IMR-90 (cell line): ENCODE measurements at regions not wholly inside any gene's neighbourhood (a gene's known extent, or its start where the extent isn't known, plus 50 kb on each side); places are given as distances from the start of the nearest gene placed in this dataset.
A peak's percentile ranks its signal among the peaks of the same experiment; 100 is the strongest.

Source experiments
- ATAC-seq: fragments of 200-7000 bp; cut with Tn5 transposase; 2 replicates; pipeline ENCODE4 v1.9.1; 2020; ENCODE audit warnings: low read depth, mild to moderate bottlenecking, moderate library complexity
- BruUV-seq: library from RNA; stranded (reverse); fragments of 400-500 nt; replicated peaks from 2 replicates; lab custom pipeline; 2021; lab: Mats Ljungman, UMichigan
- CTCF ChIA-PET: fragments of 300-600 bp; formaldehyde crosslinking; extraction: SDS; loops from one replicate; lab custom pipeline; 2021; ENCODE audit warnings: antibody characterized with exemption; lab: Yijun Ruan, JAX
- POLR2A ChIA-PET: fragments of 300-600 bp; sonication (Branson Sonifier 250); formaldehyde crosslinking; loops from one replicate; lab custom pipeline; 2022; ENCODE audit warnings: antibody characterized with exemption; ENCODE audit not compliant: unreplicated experiment; lab: Charles Lee
- DNase-seq: peaks from one replicate; pipeline ENCODE4 v3.0.0; 2013
- H2AFZ ChIP-seq: replicated peaks from 2 replicates; pipeline ENCODE3; 2013; ENCODE audit warnings: low read length, mild to moderate bottlenecking; ENCODE audit not compliant: poor library complexity
- H2AK5ac ChIP-seq: 2 replicates; pipeline ENCODE4 v1.6.1; 2013; ENCODE audit warnings: low read depth, low read length, inconsistent platforms
- H2AK9ac ChIP-seq: replicated peaks from 2 replicates; pipeline ENCODE3; 2013; ENCODE audit warnings: mild to moderate bottlenecking, low read depth, low read length, moderate library complexity; ENCODE audit not compliant: poor library complexity
- H2BK120ac ChIP-seq: 2 replicates; pipeline ENCODE4 v1.6.1; 2013; ENCODE audit warnings: low read depth, low read length, inconsistent platforms
- H2BK15ac ChIP-seq: 3 replicates; pipeline ENCODE4 v1.6.1; 2013; ENCODE audit warnings: low read depth, low read length, inconsistent platforms
- H2BK20ac ChIP-seq: 2 replicates; pipeline ENCODE4 v1.6.1; 2013; ENCODE audit warnings: low read depth, mild to moderate bottlenecking, inconsistent platforms, low read length, moderate library complexity
- H2BK5ac ChIP-seq: 2 replicates; pipeline ENCODE4 v1.6.1; 2013; ENCODE audit warnings: mild to moderate bottlenecking, low read depth, low read length, inconsistent platforms; ENCODE audit not compliant: poor library complexity, severe bottlenecking
- H3K14ac ChIP-seq: replicated peaks from 2 replicates; pipeline ENCODE4 v1.6.1; 2013; ENCODE audit warnings: low read depth, low read length, inconsistent platforms
- H3K18ac ChIP-seq: 2 replicates; pipeline ENCODE4 v1.6.1; 2013; ENCODE audit warnings: low read depth, low read length, control low read depth
- H3K23ac ChIP-seq: 2 replicates; pipeline ENCODE4 v1.6.1; 2013; ENCODE audit warnings: low read depth, low read length, inconsistent platforms
- H3K27ac ChIP-seq: 2 replicates; pipeline ENCODE4 v1.5.1; 2013; ENCODE audit warnings: mild to moderate bottlenecking, control low read depth, low read length; ENCODE audit not compliant: insufficient read depth
- H3K27me3 ChIP-seq: 2 replicates; pipeline ENCODE4 v1.6.1; 2013; ENCODE audit warnings: low read length; ENCODE audit not compliant: control insufficient read depth, insufficient read depth
- H3K36me3 ChIP-seq: 2 replicates; pipeline ENCODE4 v1.6.1; 2013; ENCODE audit warnings: low read length, mixed read lengths; ENCODE audit not compliant: control insufficient read depth, insufficient read depth
- H3K4ac ChIP-seq: 2 replicates; pipeline ENCODE4 v1.6.1; 2013; ENCODE audit warnings: low read depth, low read length, inconsistent platforms
- H3K4me1 ChIP-seq: 2 replicates; pipeline ENCODE4 v1.6.1; 2013; ENCODE audit warnings: low read length, mixed read lengths; ENCODE audit not compliant: control insufficient read depth, insufficient read depth
- H3K4me2 ChIP-seq: 2 replicates; pipeline ENCODE4 v1.6.1; 2013; ENCODE audit warnings: low read depth, mild to moderate bottlenecking, control low read depth, low read length, moderate library complexity
- H3K4me3 ChIP-seq: 2 replicates; pipeline ENCODE4 v1.5.1; 2013; ENCODE audit warnings: low read depth, mild to moderate bottlenecking, control low read depth, low read length, moderate library complexity; ENCODE audit not compliant: insufficient read depth
- H3K56ac ChIP-seq: 2 replicates; pipeline ENCODE4 v1.6.1; 2013; ENCODE audit warnings: low read length, inconsistent platforms; ENCODE audit not compliant: insufficient read depth; ENCODE audit errors: extremely low read depth
- H3K79me1 ChIP-seq, 2 experiments: 2 replicates each; pipeline ENCODE4 v1.6.1; 2013; ENCODE audit warnings: low read length in 2 of 2, inconsistent platforms in 1 of 2, low read depth in 1 of 2
- H3K9ac ChIP-seq: 2 replicates; pipeline ENCODE4 v1.6.1; 2013; ENCODE audit warnings: low read depth, low read length, control low read depth
- H3K9me1 ChIP-seq: 2 replicates; pipeline ENCODE4 v1.6.1; 2013; ENCODE audit warnings: low read length, inconsistent platforms; ENCODE audit not compliant: insufficient read depth
- H3K9me3 ChIP-seq: 2 replicates; pipeline ENCODE4 v1.6.1; 2013; ENCODE audit warnings: low read length; ENCODE audit not compliant: control insufficient read depth, insufficient read depth
- H4K20me1 ChIP-seq: 2 replicates; pipeline ENCODE4 v1.6.1; 2013; ENCODE audit warnings: low read length, inconsistent platforms; ENCODE audit not compliant: insufficient read depth
- H4K5ac ChIP-seq: 2 replicates; pipeline ENCODE4 v1.6.1; 2013; ENCODE audit warnings: mild to moderate bottlenecking, low read depth, low read length, control low read depth
- H4K8ac ChIP-seq, 2 experiments: 2 replicates each; pipeline ENCODE4 v1.6.1; 2013; ENCODE audit warnings: low read depth in 2 of 2, low read length in 2 of 2, control low read depth in 1 of 2, inconsistent platforms in 1 of 2
- H4K91ac ChIP-seq: 2 replicates; pipeline ENCODE4 v1.6.1; 2013; ENCODE audit warnings: low read depth, low read length, inconsistent platforms; ENCODE audit not compliant: insufficient read depth
- BHLHE40 ChIP-seq: fragments of 150-350 bp; IDR thresholded peaks from 2 replicates; pipeline ENCODE4 v1.6.1; 2016; ENCODE audit warnings: mild to moderate bottlenecking, low read depth, low read length
- CEBPB ChIP-seq: IDR thresholded peaks from 2 replicates; pipeline ENCODE4 v1.6.1; 2012; ENCODE audit warnings: low read depth, low read length, improper control_type of control experiment
- CHD1 ChIP-seq: IDR thresholded peaks from 2 replicates; pipeline ENCODE4 v1.6.1; 2012; ENCODE audit warnings: low read depth, low read length, improper control_type of control experiment
- CTCF ChIP-seq: conservative IDR thresholded peaks from 2 replicates; pipeline ENCODE4 v1.5.1; 2012; ENCODE audit warnings: mild to moderate bottlenecking, low read depth, low read length, improper control_type of control experiment
- FOS ChIP-seq: fragments of 150-350 bp; IDR thresholded peaks from 2 replicates; pipeline ENCODE4 v1.6.1; 2016; ENCODE audit warnings: low read depth, low read length
- MAFK ChIP-seq: IDR thresholded peaks from 2 replicates; pipeline ENCODE4 v1.6.1; 2012; ENCODE audit warnings: low read depth, low read length, improper control_type of control experiment
- RFX5 ChIP-seq: IDR thresholded peaks from 2 replicates; pipeline ENCODE4 v1.8.0; 2012; ENCODE audit warnings: low read depth, mild to moderate bottlenecking, low read length, moderate library complexity
- WGBS, 2 experiments: methylation state at CpG; one replicate each; pipeline versions ENCODE4 v1.1.5 to v1.1.7; 2013; ENCODE audit warnings: missing lambda C conversion rate in 2 of 2; ENCODE audit not compliant: insufficient read length in 1 of 2; ENCODE audit errors: extremely low coverage in 2 of 2; 5-methylcytosine and 5-hydroxymethylcytosine counted together
- dilution Hi-C: fragments of 300-500 bp; cut with HindIII; formaldehyde crosslinking; loops from one replicate; pipeline ENCODE4 v1.14.3; 2018; ENCODE audit warnings: low sequenced_read_pairs; ENCODE audit not compliant: unreplicated experiment
- in situ Hi-C: fragments of 300-500 bp; cut with MboI; formaldehyde crosslinking; loops from 3 replicates; pipeline ENCODE4 v1.14.3; 2019; ENCODE audit warnings: low sequenced_read_pairs, inconsistent platforms, mixed read lengths
- intact Hi-C: fragments of 100-400 bp; cut with micrococcal nuclease; formaldehyde crosslinking; loops from 2 replicates; pipeline ENCODE4 v1.10.0; 2022
- TF ChIP-seq, protein P1 (sequence below): fragments of 150-350 bp; IDR thresholded peaks from 2 replicates; pipeline ENCODE4 v1.6.1; 2016; ENCODE audit warnings: low read depth, mild to moderate bottlenecking, low read length, moderate library complexity, borderline replicate concordance

DNA sequence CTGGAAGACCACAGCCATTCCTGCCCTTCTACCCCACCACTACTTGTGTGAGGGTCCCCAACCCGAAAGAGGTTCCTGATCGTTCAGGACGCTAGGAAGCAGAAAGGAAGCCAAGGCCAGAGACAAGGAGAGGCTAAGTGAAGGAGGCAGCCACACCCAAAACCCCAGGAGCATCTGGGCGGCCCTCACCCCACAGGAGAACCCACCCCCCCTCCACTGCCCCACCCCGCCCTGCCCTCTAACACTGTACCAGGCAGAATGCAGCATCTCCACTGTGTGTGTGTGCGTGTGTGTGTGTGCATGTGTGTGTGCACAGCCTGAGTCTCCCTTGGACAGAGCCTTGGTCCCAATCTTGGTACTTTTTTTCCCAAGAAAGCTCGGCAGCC, 207.5 kb upstream of the HAAO start:
- no peaks in the 10 kb centered on the region for H3K27me3 ChIP-seq
- H3K4me3 ChIP-seq = no peak overlapping the region
- intact Hi-C loops (no loop called here), in situ Hi-C loops (no loop called here), dilution Hi-C loops (no loop called here)
- H2BK120ac ChIP-seq = no peak overlapping the region
- peak overlapping the region; percentile 78; the same call in 1 of the 2 replicates for H2AK5ac ChIP-seq
- H4K20me1 ChIP-seq = no peaks in the 10 kb centered on the region
- ChIA-PET CTCF (no interaction called here), POLR2A (no interaction called here)
- no peaks in the 10 kb centered on the region for H3K79me1 ChIP-seq
- H4K8ac ChIP-seq = no peak overlapping the region
- ATAC-seq (no peak), DNase-seq (no peak)
- no peak overlapping the region for H2AK9ac ChIP-seq
- H3K56ac ChIP-seq = no peak overlapping the region
- no peak overlapping the region for H2AFZ ChIP-seq
- no peak overlapping the region for H2BK5ac ChIP-seq
- no peak overlapping the region for H4K5ac ChIP-seq
- H4K91ac ChIP-seq = no peak overlapping the region
- H2BK15ac ChIP-seq = no peak overlapping the region
- no peaks in the 10 kb centered on the region for H3K36me3 ChIP-seq
- no peak overlapping the region for H3K23ac ChIP-seq
- 100% methylated on average over 1 of the region's 7 CpGs; no CpG with 5 or more reads in 1 of the 2 experiments for WGBS, 2 experiments
- no peak overlapping the region; the same call in 1 of the 2 replicates for H3K14ac ChIP-seq
- H3K4ac ChIP-seq = no peak overlapping the region
- H3K9me3 ChIP-seq = no peaks in the 10 kb centered on the region
- no TSS peak for BruUV-seq
- peaks cover 3% of the 10 kb centered on the region; the same call in 1 of the 2 replicates for H3K9me1 ChIP-seq
- no peak overlapping the region for H3K9ac ChIP-seq
- no peak overlapping the region for H3K4me2 ChIP-seq
- H3K27ac ChIP-seq = no peak overlapping the region
- H3K18ac ChIP-seq = no peak overlapping the region
- H2BK20ac ChIP-seq = no peak overlapping the region
- H3K4me1 ChIP-seq = no peaks in the 10 kb centered on the region
- TF ChIP-seq CEBPB (no peak), FOS (no peak), RFX5 (no peak), BHLHE40 (no peak), CTCF (no peak), CHD1 (no peak), MAFK (no peak)
- TF ChIP-seq, protein P1, sequence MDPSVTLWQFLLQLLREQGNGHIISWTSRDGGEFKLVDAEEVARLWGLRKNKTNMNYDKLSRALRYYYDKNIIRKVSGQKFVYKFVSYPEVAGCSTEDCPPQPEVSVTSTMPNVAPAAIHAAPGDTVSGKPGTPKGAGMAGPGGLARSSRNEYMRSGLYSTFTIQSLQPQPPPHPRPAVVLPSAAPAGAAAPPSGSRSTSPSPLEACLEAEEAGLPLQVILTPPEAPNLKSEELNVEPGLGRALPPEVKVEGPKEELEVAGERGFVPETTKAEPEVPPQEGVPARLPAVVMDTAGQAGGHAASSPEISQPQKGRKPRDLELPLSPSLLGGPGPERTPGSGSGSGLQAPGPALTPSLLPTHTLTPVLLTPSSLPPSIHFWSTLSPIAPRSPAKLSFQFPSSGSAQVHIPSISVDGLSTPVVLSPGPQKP = no peak
